SIG-M5 treated with dmso at 0.1 percent for 504 hours (cell line): ENCODE measurements at regions not wholly inside any gene's neighbourhood (a gene's known extent, or its start where the extent isn't known, plus 50 kb on each side); places are given as distances from the start of the nearest gene placed in this dataset.
"Not testable (repeated sequence)": the region's sequence is repeated elsewhere in the genome, so short reads cannot be mapped to it uniquely, and the experiment has no call there.

Experiments used
- DNase-seq: peaks from one replicate; lab custom pipeline; 2025; ENCODE audit not compliant: unreplicated experiment; lab: John Stamatoyannopoulos, UW

- DNase-seq = no peak
These were observed 58.5 kb downstream of the NPY1R start for GRCh38 chr4:163273922-163274321.

- no peak for DNase-seq
These were observed 59.2 kb downstream of the NPY1R start for GRCh38 chr4:163273203-163273602.

DNA sequence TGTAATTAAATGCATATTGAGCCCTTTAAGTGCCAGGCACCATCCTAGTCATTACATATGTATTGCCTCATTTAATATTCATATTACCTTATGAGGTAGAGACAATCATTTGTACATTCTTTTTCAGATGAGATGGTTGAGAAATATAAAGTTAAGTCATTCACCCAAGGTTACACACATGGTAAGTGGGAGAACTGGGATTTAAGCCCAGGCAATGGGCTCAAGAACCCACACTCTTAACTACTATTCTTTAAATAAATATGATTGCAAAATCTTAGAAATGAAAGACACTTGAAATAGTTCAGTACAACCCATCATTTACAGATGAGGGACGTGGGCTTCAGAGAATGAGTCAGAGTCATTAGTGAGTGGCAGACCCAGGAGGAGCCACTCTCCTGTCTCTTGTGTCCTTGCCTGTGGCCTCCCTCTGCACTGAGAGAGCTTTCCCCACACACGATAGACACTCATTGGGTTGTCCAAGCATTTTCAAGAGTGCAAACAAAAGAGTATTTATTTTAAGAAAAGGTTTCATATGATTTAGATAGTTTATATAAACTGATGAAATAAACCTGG lies 60.8 kb downstream of the NPY1R start:
- no peak for DNase-seq

DNA sequence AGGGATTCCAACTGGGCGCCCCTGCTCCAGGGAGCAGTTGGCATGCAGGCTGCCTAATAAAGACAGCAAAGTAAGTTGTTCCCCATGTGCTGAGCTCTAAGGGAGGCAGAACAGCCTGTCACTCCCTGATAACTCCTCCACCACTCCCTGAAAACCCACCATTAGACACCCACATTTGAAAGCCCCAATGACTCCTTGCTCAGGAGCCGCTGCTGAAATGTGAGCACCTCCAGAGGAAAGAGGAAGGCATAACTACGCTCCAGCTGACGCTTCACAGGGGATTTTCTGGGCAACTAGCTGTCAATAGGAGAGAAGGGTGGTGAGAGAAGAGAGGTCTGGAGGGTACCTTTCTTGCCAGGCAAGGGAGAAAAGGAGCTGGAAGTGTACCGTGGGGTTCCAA lies 62.5 kb downstream of the NPY1R start:
- no peak for DNase-seq

- DNase-seq = no peak
These were observed 63.2 kb downstream of the NPY1R start for GRCh38 chr4:163269166-163269565.

DNA sequence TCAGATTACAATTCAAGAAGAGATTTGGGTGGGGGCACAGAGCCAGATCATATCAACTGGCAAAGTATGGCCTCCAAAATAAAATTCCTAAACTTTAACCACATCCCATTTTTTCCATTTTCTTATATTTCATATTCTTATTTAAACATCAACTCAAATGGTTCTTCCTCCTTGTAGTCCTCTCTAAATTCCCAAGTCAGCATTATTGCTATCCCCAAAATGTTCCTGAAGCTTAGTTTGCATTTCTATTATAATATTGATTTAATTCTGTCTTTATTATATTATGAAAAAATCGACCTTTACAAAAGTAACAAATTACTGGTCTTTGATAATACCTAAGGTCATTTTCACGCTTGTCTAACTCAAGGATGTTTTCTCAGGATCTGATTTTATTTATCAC lies 67.5 kb downstream of the NPY1R start:
- no peak for DNase-seq

DNA sequence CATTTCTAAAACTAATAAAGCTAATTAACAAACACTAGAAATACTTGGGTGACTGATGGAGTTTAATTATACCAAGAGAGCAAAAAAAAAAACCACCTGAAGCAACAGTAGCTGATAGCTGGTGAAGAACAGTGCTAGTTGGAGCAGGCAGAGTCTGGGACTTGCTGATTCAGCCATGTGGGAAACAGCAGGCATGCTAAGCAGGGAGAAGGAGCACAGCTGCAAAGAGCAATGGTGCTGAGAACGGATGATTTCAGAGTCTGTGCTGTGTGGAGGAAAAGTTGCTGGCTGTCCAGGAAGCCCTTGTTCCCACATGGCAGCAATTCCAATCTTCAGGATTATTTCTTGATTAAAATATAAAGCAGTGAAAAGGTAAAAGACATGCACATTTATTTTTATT lies 68.8 kb downstream of the NPY1R start:
- no peak for DNase-seq

DNA sequence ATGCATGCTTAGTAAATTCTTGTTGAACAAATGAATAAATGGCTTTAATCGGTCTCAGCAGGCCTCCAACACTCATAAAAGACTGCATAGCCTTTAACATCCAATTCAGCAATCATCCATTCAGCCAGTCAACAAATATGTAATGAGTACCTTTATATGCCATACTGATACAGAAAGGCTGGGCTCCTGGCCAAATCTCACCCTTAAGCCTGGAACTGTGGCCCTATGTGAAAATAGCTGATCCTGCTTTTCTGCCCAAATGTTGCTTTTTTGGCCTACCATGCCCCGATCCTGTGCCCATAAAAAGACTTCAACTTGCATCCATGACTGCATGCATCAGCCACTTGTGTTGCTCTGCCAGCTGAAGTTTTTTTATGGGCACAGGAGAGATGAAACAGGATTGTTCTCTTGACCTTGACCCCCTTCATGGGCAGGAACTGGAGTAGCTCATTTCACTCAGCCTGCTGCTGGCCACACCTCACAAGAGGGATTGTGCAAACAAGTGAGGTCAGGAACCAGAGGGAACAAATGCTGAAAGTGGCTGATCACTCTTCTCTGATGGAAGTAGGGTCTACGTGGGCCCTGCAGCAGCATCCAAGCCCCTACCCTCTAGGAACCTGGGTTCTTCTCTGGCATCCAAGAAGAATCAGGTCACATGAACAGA lies 75.6 kb downstream of the NPY1R start:
- DNase-seq = no peak

DNA sequence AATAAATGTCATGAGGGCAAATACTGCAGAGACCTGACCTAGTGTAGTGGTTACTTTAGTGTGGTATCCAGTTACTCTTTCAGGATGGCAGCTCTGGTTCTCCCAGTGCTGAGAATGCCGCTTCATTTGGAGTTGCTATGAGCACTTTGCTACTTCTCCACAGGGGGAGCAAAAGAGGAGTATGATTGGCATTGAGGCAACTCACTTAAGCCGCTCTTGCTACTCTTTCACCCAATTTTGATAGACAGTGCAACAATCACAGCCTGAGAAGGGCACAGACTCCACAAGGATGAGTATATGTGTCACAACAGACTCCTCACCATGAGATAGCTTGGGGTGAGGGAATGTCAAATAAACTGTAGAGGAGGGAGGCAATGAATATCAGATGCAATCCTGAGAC lies 81.2 kb downstream of the NPY1R start:
- DNase-seq = no peak

DNA sequence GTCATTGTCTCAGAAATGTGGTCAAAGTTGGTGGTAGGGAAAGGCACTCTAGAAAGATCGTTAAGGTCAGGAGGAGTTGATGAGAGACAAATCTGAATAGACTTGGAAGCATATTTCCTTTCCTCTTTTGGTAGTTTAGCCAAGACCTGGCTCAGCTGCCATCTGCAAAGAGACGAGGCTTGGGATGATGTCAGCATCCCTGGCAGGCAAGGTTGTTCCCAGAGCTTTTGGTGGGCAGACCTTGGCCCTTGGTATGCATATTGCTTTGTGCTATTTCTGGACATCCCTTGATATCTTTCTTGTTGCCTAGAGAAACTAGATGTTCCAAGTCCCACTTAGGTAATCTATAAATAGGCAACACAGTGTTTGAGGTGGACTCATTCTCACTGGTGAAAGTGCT lies 82.4 kb upstream of the NAF1 start:
- no peak for DNase-seq

DNA sequence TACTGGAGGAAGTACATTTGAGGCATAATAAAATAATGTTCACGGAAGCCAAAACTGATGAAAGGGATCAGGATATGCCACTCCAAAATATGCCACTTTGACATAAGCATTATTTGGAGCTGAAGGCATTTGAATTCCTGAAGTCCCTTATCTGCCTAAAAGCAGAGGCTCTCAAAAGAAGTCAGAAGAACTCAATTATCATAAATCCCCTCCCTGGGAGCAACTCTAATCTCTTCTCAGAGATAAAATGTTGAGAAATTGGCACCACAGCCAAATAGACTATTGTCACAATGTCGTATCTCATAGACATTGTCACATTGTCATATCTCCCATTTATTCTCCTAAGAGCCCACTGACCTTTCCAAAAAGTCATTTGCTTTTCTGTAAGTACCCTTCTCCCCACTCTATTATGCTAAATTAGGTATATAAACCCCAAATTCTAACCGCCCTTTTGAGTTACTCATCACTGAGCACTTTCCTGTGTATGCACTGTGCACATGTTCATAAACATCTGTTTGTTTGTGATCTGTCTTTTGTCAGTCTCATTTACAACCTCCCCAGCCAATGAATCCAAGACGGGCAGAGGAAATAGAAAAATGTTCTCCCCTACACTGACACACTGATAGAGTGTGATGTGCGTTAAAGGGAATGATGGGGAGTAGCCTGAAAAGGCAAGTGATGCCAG lies 78.5 kb upstream of the NAF1 start:
- DNase-seq = no peak

DNA sequence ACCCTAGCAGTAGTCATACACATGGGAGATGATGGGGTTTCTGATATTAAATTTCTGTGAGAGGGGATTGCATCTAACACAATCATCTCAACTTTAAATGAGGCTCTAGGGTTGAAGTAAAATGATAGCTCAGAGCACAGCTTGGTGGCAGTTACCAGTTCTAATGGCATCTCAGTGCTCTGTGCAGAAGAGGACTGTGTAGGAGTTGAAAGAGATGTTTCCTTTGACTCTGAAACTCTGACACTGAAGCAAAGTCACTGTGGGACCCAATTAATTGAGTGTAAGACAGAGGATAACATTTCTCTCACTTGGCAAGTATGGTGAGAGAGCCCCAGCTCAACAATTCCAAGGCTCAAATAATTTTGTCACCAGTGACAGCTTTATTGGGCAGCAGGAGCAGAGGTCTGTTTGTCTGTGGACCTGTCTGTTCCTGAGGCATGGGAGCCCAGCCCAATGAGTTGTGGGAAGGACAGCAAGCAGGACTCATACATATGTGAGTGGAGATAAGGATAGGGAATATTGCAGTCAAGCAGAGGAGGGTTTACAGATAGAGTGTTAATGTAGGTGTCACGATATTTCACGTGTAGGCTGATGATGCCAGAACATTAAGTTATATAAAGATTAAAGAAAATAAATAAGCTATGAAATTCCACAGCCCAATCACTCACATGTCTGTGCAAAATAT lies 76.7 kb upstream of the NAF1 start:
- no peak for DNase-seq

DNA sequence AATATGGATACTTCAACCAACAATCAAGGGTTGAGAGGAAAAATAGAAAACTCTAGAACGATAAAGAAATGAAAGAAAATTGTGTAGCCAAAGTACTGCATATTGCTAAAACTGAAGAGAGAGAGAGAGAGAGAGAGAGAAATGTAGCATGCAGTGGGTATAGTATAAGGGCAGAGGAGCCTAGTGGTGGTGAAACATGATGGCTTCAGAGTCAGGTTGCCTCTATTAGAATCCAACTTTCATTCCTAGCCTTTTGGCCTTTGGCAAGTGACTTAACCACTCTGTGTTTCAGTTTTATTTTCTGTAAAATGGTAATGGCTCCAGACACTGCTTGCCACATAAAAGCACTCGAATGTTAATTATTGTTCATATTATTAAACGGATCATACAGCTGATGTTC lies 71.2 kb upstream of the NAF1 start:
- DNase-seq = no peak

- not testable (repeated sequence) for DNase-seq
These were observed 69.7 kb upstream of the NAF1 start for GRCh38 chr4:163236389-163236788.

- DNase-seq = no peak
These were observed 66.6 kb upstream of the NAF1 start for GRCh38 chr4:163233321-163233720.

DNA sequence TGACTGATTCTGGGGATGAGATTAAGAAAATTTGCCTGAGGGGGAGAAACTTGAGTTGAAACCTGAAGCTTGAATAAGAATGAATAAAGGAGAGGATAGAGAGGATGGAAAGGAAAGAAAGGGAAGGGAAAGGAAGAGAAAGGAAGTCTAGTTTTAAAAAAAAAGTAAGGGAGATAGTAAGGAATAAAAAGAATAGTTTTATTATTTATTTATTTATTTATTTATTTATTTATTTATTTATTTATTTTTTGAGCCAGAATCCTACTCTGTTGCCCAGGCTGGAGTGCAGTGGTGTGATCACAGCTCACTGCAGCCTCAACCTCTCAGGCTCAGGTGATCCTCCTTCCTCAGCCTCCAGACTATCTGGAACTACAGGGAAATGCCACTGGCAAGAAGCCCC lies 62.0 kb upstream of the NAF1 start:
- DNase-seq = no peak

DNA sequence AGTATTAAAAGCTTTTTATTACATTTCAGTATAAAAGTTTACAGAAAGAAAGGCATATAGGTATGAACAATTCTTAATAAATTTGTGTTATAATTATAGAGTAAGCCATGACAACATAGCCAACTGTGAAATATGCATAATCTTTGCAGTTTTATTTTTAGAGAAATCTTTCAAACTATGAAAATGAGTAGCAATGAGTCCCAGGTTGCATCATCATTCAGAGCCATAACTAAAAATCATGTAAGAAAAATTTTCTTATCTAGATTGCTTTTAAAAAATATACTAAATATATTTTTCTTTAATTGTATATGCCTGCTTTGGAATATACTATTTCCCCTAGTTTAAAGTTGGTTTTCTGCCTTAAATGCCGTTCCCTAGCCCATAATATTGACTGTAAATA lies 54.8 kb upstream of the NAF1 start:
- DNase-seq = no peak

GRCh38 chr4:163217505-163217904 lies 50.8 kb upstream of the NAF1 start:
- peak; percentile 17 for DNase-seq
